CD14-positive monocyte (primary cell): ENCODE measurements at regions not wholly inside any gene's neighbourhood (a gene's known extent, or its start where the extent isn't known, plus 50 kb on each side); places are given as distances from the start of the nearest gene placed in this dataset. TPM values are rescaled to one million over a fixed set of nuclear protein-coding genes. Genes with fewer than 3 reads are reported as not detected.

Experiments used
- DNase-seq, 3 donors: peaks; one replicate each; pipeline ENCODE4 v3.0.0-alpha.2; 2011 to 2022
- H2AFZ ChIP-seq: 2 replicates; pipeline ENCODE4 v1.6.0; 2012; ENCODE audit warnings: mild to moderate bottlenecking, low read depth, low read length, inconsistent platforms; ENCODE audit not compliant: insufficient read depth, poor library complexity, severe bottlenecking
- H3K27ac ChIP-seq, 2 donors: 1 replicate in 1 of 2; 2 replicates in 1 of 2; pipeline ENCODE4 v1.5.1; 2012 to 2013; ENCODE audit warnings: low read length in 2 of 2, control low read depth in 1 of 2, inconsistent platforms in 1 of 2, low read depth in 1 of 2, mild to moderate bottlenecking in 1 of 2
- H3K27me3 ChIP-seq, 2 donors: one replicate each; pipeline versions ENCODE4 v1.6.0 to v1.6.1; 2011 to 2013; ENCODE audit warnings: low read length in 2 of 2; ENCODE audit not compliant: control insufficient read depth in 2 of 2, insufficient read depth in 2 of 2
- H3K36me3 ChIP-seq, 2 donors: replicated peaks in 1 of 2; 1 replicate in 1 of 2; 2 replicates in 1 of 2; pipeline versions ENCODE4 v1.5.1 to v1.6.1; 2012 to 2013; ENCODE audit warnings: low read length in 2 of 2, control low read depth in 1 of 2, inconsistent platforms in 1 of 2, mild to moderate bottlenecking in 1 of 2; ENCODE audit not compliant: insufficient read depth in 2 of 2, control insufficient read depth in 1 of 2
- H3K4me1 ChIP-seq, 2 donors: 1 replicate in 1 of 2; 2 replicates in 1 of 2; pipeline versions ENCODE4 v1.5.1 to v1.6.1; 2012 to 2013; ENCODE audit warnings: low read length in 2 of 2, control low read depth in 1 of 2, inconsistent platforms in 1 of 2, mild to moderate bottlenecking in 1 of 2, moderate library complexity in 1 of 2; ENCODE audit not compliant: insufficient read depth in 2 of 2, control insufficient read depth in 1 of 2
- H3K4me2 ChIP-seq: replicated peaks from 2 replicates; pipeline ENCODE3; 2012; ENCODE audit warnings: low read length, moderate library complexity, mild to moderate bottlenecking; ENCODE audit not compliant: poor library complexity, severe bottlenecking; ENCODE audit errors: extremely low read depth
- H3K4me3 ChIP-seq, 3 experiments: fragments of 200-600 bp in 1 of 3; sonication (generic) in 1 of 3; replicated peaks in 1 of 3; 1 replicate in 2 of 3; 2 replicates in 1 of 3; pipeline ENCODE4 v1.5.1; 2011 to 2013; ENCODE audit warnings: low read length in 3 of 3, mild to moderate bottlenecking in 3 of 3, control low read depth in 2 of 3, low read depth in 2 of 3, inconsistent platforms in 1 of 3, moderate library complexity in 1 of 3
- H3K79me2 ChIP-seq: 2 replicates; pipeline ENCODE4 v1.6.0; 2012; ENCODE audit warnings: mild to moderate bottlenecking, control low read depth, inconsistent platforms, low read length, moderate library complexity; ENCODE audit not compliant: insufficient read depth
- H3K9ac ChIP-seq: 2 replicates; pipeline ENCODE4 v1.6.0; 2017; ENCODE audit warnings: low read length, mild to moderate bottlenecking; ENCODE audit not compliant: insufficient read depth, poor library complexity, severe bottlenecking
- H3K9me3 ChIP-seq, 2 donors: replicated peaks in 1 of 2; 1 replicate in 1 of 2; 2 replicates in 1 of 2; pipeline versions ENCODE4 v1.5.1 to v1.6.1; 2012 to 2013; ENCODE audit warnings: low read length in 2 of 2, control low read depth in 1 of 2; ENCODE audit not compliant: control insufficient read depth in 1 of 2, insufficient read depth in 1 of 2
- H4K20me1 ChIP-seq: 2 replicates; pipeline ENCODE4 v1.6.0; 2012; ENCODE audit warnings: mild to moderate bottlenecking, low read length, control low read depth, moderate library complexity; ENCODE audit not compliant: insufficient read depth
- H3K27ac Mint-ChIP-seq, 7 donors: one replicate each; pipeline ENCODE4 v1.8.0; 2020; ENCODE audit warnings: mild to moderate bottlenecking in 7 of 7, mixed read lengths in 7 of 7, moderate library complexity in 6 of 7, inconsistent platforms in 2 of 7
- H3K27me3 Mint-ChIP-seq, 3 donors: one replicate each; pipeline ENCODE4 v1.8.0; 2021 to 2022; ENCODE audit warnings: low read depth in 3 of 3, mild to moderate bottlenecking in 3 of 3, mixed read lengths in 3 of 3, moderate library complexity in 3 of 3, inconsistent platforms in 1 of 3
- H3K36me3 Mint-ChIP-seq, 2 donors: one replicate each; pipeline ENCODE4 v1.8.0; 2020; ENCODE audit warnings: mixed read lengths in 2 of 2, inconsistent platforms in 1 of 2, mild to moderate bottlenecking in 1 of 2
- H3K4me1 Mint-ChIP-seq: one replicate; pipeline ENCODE4 v1.8.0; 2020; ENCODE audit warnings: mild to moderate bottlenecking, mixed read lengths
- H3K4me3 Mint-ChIP-seq, 2 donors: one replicate each; pipeline ENCODE4 v1.8.0; 2020; ENCODE audit warnings: mild to moderate bottlenecking in 2 of 2, mixed read lengths in 2 of 2, moderate library complexity in 1 of 2
- H3K9me3 Mint-ChIP-seq, 7 donors: one replicate each; pipeline ENCODE4 v1.8.0; 2020 to 2022; ENCODE audit warnings: mixed read lengths in 7 of 7, mild to moderate bottlenecking in 6 of 7, moderate library complexity in 6 of 7, inconsistent platforms in 2 of 7
- CTCF ChIP-seq: fragments of 200-600 bp; IDR thresholded peaks from one replicate; pipeline ENCODE4 v1.8.0; 2022; ENCODE audit warnings: antibody characterized with exemption, mild to moderate bottlenecking
- WGBS: methylation state at CpG from one replicate; pipeline ENCODE4 v1.1.5; 2013; ENCODE audit warnings: missing lambda C conversion rate; ENCODE audit not compliant: insufficient coverage; 5-methylcytosine and 5-hydroxymethylcytosine counted together
- intact Hi-C, 2 donors: fragments of 100-400 bp; cut with micrococcal nuclease; formaldehyde crosslinking; loops; one replicate each; pipeline versions ENCODE4 v1.15.0 to v1.15.1; 2023
- small RNA-seq: library from RNA; depleted of rRNA; stranded (forward); fragments of <200 nt; gene quantifications from one replicate; pipeline ENCODE3, GENCODE V24; 2012; ENCODE audit warnings: low read depth; ENCODE audit not compliant: insufficient read length

GRCh38 chrX:114390251-114390796 lies 193.6 kb upstream of the HTR2C start:
- no peaks in the 10 kb centered on the region for H3K79me2 ChIP-seq
- H3K9ac ChIP-seq: no peak overlapping the region
- no peaks in the 10 kb centered on the region for H3K36me3 ChIP-seq
- H3K27ac ChIP-seq: no peak overlapping the region
- H3K4me1 Mint-ChIP-seq: no peaks in the 10 kb centered on the region
- no peak overlapping the region for H3K27ac Mint-ChIP-seq
- H3K9me3 ChIP-seq: peaks cover 4 to 10% of the 10 kb centered on the region in 2 donors
- no peaks in the 10 kb centered on the region for H3K4me1 ChIP-seq
- H3K27me3 ChIP-seq: no peaks in the 10 kb centered on the region
- H3K4me3 Mint-ChIP-seq: no peak overlapping the region
- TF ChIP-seq CTCF: no peak
- DNase-seq: no peak
- no peak overlapping the region for H2AFZ ChIP-seq
- H3K4me3 ChIP-seq: no peak overlapping the region
- H3K4me2 ChIP-seq: no peak overlapping the region
- intact Hi-C loops: no loop called here
- peaks cover 0 to 14% (median 3%) of the 10 kb centered on the region in 7 donors for H3K9me3 Mint-ChIP-seq
- no peaks in the 10 kb centered on the region for H3K36me3 Mint-ChIP-seq
- no peaks in the 10 kb centered on the region for H3K27me3 Mint-ChIP-seq
- WGBS: 91% methylated on average over 16 of the region's 31 CpGs
- no peaks in the 10 kb centered on the region for H4K20me1 ChIP-seq

Small RNAs in the stretch of these regions (small RNA-seq; reads per million reads assigned to genes)
- gene AL953862.1: not detected
